ENCODE measurements at regions not wholly inside any gene's neighbourhood (a gene's known extent, or its start where the extent isn't known, plus 50 kb on each side); places are given as distances from the start of the nearest gene placed in this dataset.
"Not testable (repeated sequence)": the region's sequence is repeated elsewhere in the genome, so short reads cannot be mapped to it uniquely, and the experiment has no call there.

DNA sequence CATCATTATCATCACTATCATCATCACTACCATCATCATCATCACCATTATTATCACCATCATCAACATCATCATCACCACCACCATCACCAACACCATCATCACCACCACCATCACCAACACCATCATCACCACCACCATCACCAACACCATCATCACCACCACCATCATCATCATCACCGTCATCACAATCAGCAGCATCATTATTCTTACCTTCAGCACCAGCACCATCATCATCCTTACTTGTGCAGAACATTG lies 155.2 kb downstream of the ACTR3B start:
- not testable (repeated sequence) for TF ChIP-seq CTCF, POLR2A, POLR2AphosphoS5 (IDR thresholded peaks at IDR 0.05)

Measured in prostate gland (tissue), 2 donors.